ENCODE measurements at regions not wholly inside any gene's neighbourhood (a gene's known extent, or its start where the extent isn't known, plus 50 kb on each side); places are given as distances from the start of the nearest gene placed in this dataset.

GRCh38 chr5:165627548-165628170 is 2122.2 kb downstream of the MAT2B start:
- no peak for DNase-seq
- ATAC-seq (replicated peaks), result no peak
- Mint-ChIP-seq H3K4me3 (no peak overlapping the region), H3K27ac (no peak overlapping the region), H3K9me3 (peaks cover 8 to 19% of the 10 kb centered on the region in 2 donors), H3K27me3 (no peaks in the 10 kb centered on the region), H3K4me1 (ENCODE audit: low read depth in 2 of 2) (no peaks in the 10 kb centered on the region), H3K36me3 (ENCODE audit: insufficient read depth) (no peaks in the 10 kb centered on the region)

- Mint-ChIP-seq H3K9me3 (peaks cover 8 to 14% of the 10 kb centered on the region in 2 donors), H3K27ac (no peak overlapping the region), H3K36me3 (ENCODE audit: insufficient read depth) (no peaks in the 10 kb centered on the region), H3K27me3 (no peaks in the 10 kb centered on the region), H3K4me3 (no peak overlapping the region), H3K4me1 (ENCODE audit: low read depth in 2 of 2) (no peaks in the 10 kb centered on the region)
- ATAC-seq (replicated peaks) (no peak), DNase-seq (peak in 1 of 3 experiments; percentile 2)
Observed at GRCh38 chr5:165630261-165630778, 2124.9 kb downstream of the MAT2B start.

- no peak for DNase-seq
- H3K4me3 Mint-ChIP-seq, result no peak overlapping the region
- no peak overlapping the region for H3K27ac Mint-ChIP-seq
- no peaks in the 10 kb centered on the region for H3K4me1 Mint-ChIP-seq (ENCODE audit: low read depth in 2 of 2)
- peaks cover 8 to 14% of the 10 kb centered on the region in 2 donors for H3K9me3 Mint-ChIP-seq
- H3K27me3 Mint-ChIP-seq, result no peaks in the 10 kb centered on the region
- ATAC-seq (replicated peaks), result no peak
- H3K36me3 Mint-ChIP-seq (ENCODE audit: insufficient read depth), result no peaks in the 10 kb centered on the region
Observed at GRCh38 chr5:165631235-165631634, 2125.8 kb downstream of the MAT2B start.

GRCh38 chr5:165642366-165642765 is 2136.9 kb downstream of the MAT2B start:
- H3K27ac Mint-ChIP-seq, result no peak overlapping the region
- H3K27me3 Mint-ChIP-seq, result no peaks in the 10 kb centered on the region
- ATAC-seq (replicated peaks) (no peak), DNase-seq (no peak)
- H3K4me3 Mint-ChIP-seq, result no peak overlapping the region
- no peaks in the 10 kb centered on the region for H3K4me1 Mint-ChIP-seq (ENCODE audit: low read depth in 2 of 2)
- H3K36me3 Mint-ChIP-seq (ENCODE audit: insufficient read depth), result no peaks in the 10 kb centered on the region
- peaks cover 7 to 23% of the 10 kb centered on the region in 2 donors for H3K9me3 Mint-ChIP-seq

- H3K27me3 Mint-ChIP-seq, result no peaks in the 10 kb centered on the region
- H3K9me3 Mint-ChIP-seq, result peaks cover 4 to 5% of the 10 kb centered on the region in 2 donors
- ATAC-seq (replicated peaks) (no peak), DNase-seq (no peak)
- no peak overlapping the region for H3K4me3 Mint-ChIP-seq
- no peak overlapping the region for H3K27ac Mint-ChIP-seq
- H3K4me1 Mint-ChIP-seq (ENCODE audit: low read depth in 2 of 2), result no peaks in the 10 kb centered on the region
- peaks cover 4% of the 10 kb centered on the region for H3K36me3 Mint-ChIP-seq (ENCODE audit: insufficient read depth)
Observed at GRCh38 chr5:165665735-165666400, 2160.4 kb downstream of the MAT2B start.

- no peaks in the 10 kb centered on the region for H3K27me3 Mint-ChIP-seq
- no peak overlapping the region for H3K27ac Mint-ChIP-seq
- peaks cover 22 to 24% of the 10 kb centered on the region in 2 donors for H3K9me3 Mint-ChIP-seq
Observed at GRCh38 chr5:165673499-165673898, 2168.1 kb downstream of the MAT2B start.

GRCh38 chr5:165695796-165696195 is 2190.4 kb downstream of the MAT2B start:
- Mint-ChIP-seq H3K27me3 (no peaks in the 10 kb centered on the region), H3K4me1 (ENCODE audit: low read depth in 2 of 2) (no peaks in the 10 kb centered on the region), H3K4me3 (no peak overlapping the region), H3K36me3 (ENCODE audit: insufficient read depth) (no peaks in the 10 kb centered on the region), H3K9me3 (peaks cover 8 to 18% of the 10 kb centered on the region in 2 donors), H3K27ac (no peak overlapping the region)
- DNase-seq (no peak), ATAC-seq (replicated peaks) (no peak)

More at GRCh38 chr5:165673499-165673898, 2168.1 kb downstream of the MAT2B start:
- H3K4me1 Mint-ChIP-seq (ENCODE audit: low read depth in 2 of 2), result no peaks in the 10 kb centered on the region
- no peak overlapping the region for H3K4me3 Mint-ChIP-seq
- ATAC-seq (replicated peaks), result no peak
- no peak for DNase-seq
- H3K36me3 Mint-ChIP-seq (ENCODE audit: insufficient read depth), result no peaks in the 10 kb centered on the region

GRCh38 chr5:165705960-165706359 is 2200.5 kb downstream of the MAT2B start:
- Mint-ChIP-seq H3K4me3 (no peak overlapping the region), H3K4me1 (ENCODE audit: low read depth in 2 of 2) (no peaks in the 10 kb centered on the region), H3K9me3 (peaks cover 9 to 15% of the 10 kb centered on the region in 2 donors), H3K36me3 (ENCODE audit: insufficient read depth) (no peaks in the 10 kb centered on the region), H3K27ac (no peak overlapping the region), H3K27me3 (no peaks in the 10 kb centered on the region)
- ATAC-seq (replicated peaks) (no peak), DNase-seq (no peak)

- Mint-ChIP-seq H3K4me3 (no peak overlapping the region), H3K9me3 (peaks cover 9 to 14% of the 10 kb centered on the region in 2 donors), H3K36me3 (ENCODE audit: insufficient read depth) (no peaks in the 10 kb centered on the region), H3K4me1 (ENCODE audit: low read depth in 2 of 2) (no peaks in the 10 kb centered on the region), H3K27me3 (no peaks in the 10 kb centered on the region), H3K27ac (no peak overlapping the region)
- no peak for ATAC-seq (replicated peaks)
- DNase-seq, result no peak
Observed at GRCh38 chr5:165712011-165712410, 2206.6 kb downstream of the MAT2B start.

GRCh38 chr5:165714598-165714997 is 2209.2 kb downstream of the MAT2B start:
- H3K4me3 Mint-ChIP-seq, result no peak overlapping the region

GRCh38 chr5:165720901-165721300 is 2215.5 kb downstream of the MAT2B start:
- ATAC-seq (replicated peaks) (no peak), DNase-seq (no peak)
- Mint-ChIP-seq H3K4me1 (ENCODE audit: low read depth in 2 of 2) (no peaks in the 10 kb centered on the region), H3K36me3 (ENCODE audit: insufficient read depth) (no peaks in the 10 kb centered on the region), H3K27ac (no peak overlapping the region), H3K4me3 (no peak overlapping the region), H3K27me3 (no peaks in the 10 kb centered on the region), H3K9me3 (peaks cover 0 to 14% of the 10 kb centered on the region in 2 donors)

More at GRCh38 chr5:165714598-165714997, 2209.2 kb downstream of the MAT2B start:
- DNase-seq (no peak), ATAC-seq (replicated peaks) (no peak)
- H3K4me1 Mint-ChIP-seq (ENCODE audit: low read depth in 2 of 2), result no peaks in the 10 kb centered on the region
- H3K27ac Mint-ChIP-seq, result no peak overlapping the region
- no peaks in the 10 kb centered on the region for H3K27me3 Mint-ChIP-seq
- H3K36me3 Mint-ChIP-seq (ENCODE audit: insufficient read depth), result no peaks in the 10 kb centered on the region
- H3K9me3 Mint-ChIP-seq, result peaks cover 8 to 14% of the 10 kb centered on the region in 2 donors

GRCh38 chr5:165722401-165722800 is 2217.0 kb downstream of the MAT2B start:
- H3K27ac Mint-ChIP-seq, result no peak overlapping the region
- H3K4me3 Mint-ChIP-seq, result no peak overlapping the region
- peaks cover 0 to 14% of the 10 kb centered on the region in 2 donors for H3K9me3 Mint-ChIP-seq
- DNase-seq, result no peak
- no peak for ATAC-seq (replicated peaks)
- H3K36me3 Mint-ChIP-seq (ENCODE audit: insufficient read depth), result no peaks in the 10 kb centered on the region
- H3K27me3 Mint-ChIP-seq, result no peaks in the 10 kb centered on the region
- H3K4me1 Mint-ChIP-seq (ENCODE audit: low read depth in 2 of 2), result no peaks in the 10 kb centered on the region

GRCh38 chr5:165723931-165724330 is 2218.5 kb downstream of the MAT2B start:
- Mint-ChIP-seq H3K4me3 (no peak overlapping the region), H3K9me3 (peaks cover 0 to 14% of the 10 kb centered on the region in 2 donors), H3K4me1 (ENCODE audit: low read depth in 2 of 2) (no peaks in the 10 kb centered on the region), H3K27me3 (no peaks in the 10 kb centered on the region), H3K36me3 (ENCODE audit: insufficient read depth) (no peaks in the 10 kb centered on the region), H3K27ac (no peak overlapping the region)
- no peak for DNase-seq
- ATAC-seq (replicated peaks), result no peak

GRCh38 chr5:165728425-165728824 is 2223.0 kb downstream of the MAT2B start:
- no peaks in the 10 kb centered on the region for H3K27me3 Mint-ChIP-seq
- no peak overlapping the region for H3K4me3 Mint-ChIP-seq
- peaks cover 5 to 7% of the 10 kb centered on the region in 2 donors for H3K9me3 Mint-ChIP-seq
- DNase-seq (no peak), ATAC-seq (replicated peaks) (no peak)
- H3K27ac Mint-ChIP-seq, result no peak overlapping the region
- H3K36me3 Mint-ChIP-seq (ENCODE audit: insufficient read depth), result no peaks in the 10 kb centered on the region
- no peaks in the 10 kb centered on the region for H3K4me1 Mint-ChIP-seq (ENCODE audit: low read depth in 2 of 2)

All from effector memory CD8-positive, alpha-beta T cell (primary cell).